Transverse colon (tissue), 4 donors: ENCODE measurements at regions not wholly inside any gene's neighbourhood (a gene's known extent, or its start where the extent isn't known, plus 50 kb on each side); places are given as distances from the start of the nearest gene placed in this dataset.

Source experiments
- EP300 ChIP-seq: sonication (generic); formaldehyde crosslinking; IDR thresholded peaks from one replicate; pipeline ENCODE4 v1.6.1; 2017; ENCODE audit warnings: antibody characterized with exemption, low read depth
- POLR2A ChIP-seq: fragments of 450-650 bp; IDR thresholded peaks from one replicate; pipeline ENCODE4 v1.6.1; 2016; ENCODE audit warnings: antibody characterized with exemption, mild to moderate bottlenecking, moderate library complexity
- POLR2AphosphoS5 ChIP-seq, 3 donors: sonication (generic); formaldehyde crosslinking; IDR thresholded peaks; one replicate each; pipeline ENCODE4 v1.6.1; 2016; ENCODE audit warnings: antibody characterized with exemption in 3 of 3
- TF ChIP-seq, protein P1 (sequence below), 5 experiments: fragments of 200-600 bp in 3 of 5; fragments of 450-650 bp in 2 of 5; sonication (generic) in 3 of 5; IDR thresholded peaks; 1 replicate in 2 of 5; 2 replicates in 3 of 5; pipeline ENCODE4 v1.5.1; 2016 to 2017; ENCODE audit warnings: antibody characterized with exemption in 5 of 5, inconsistent platforms in 3 of 5, mild to moderate bottlenecking in 2 of 5, moderate library complexity in 1 of 5

- TF ChIP-seq, protein P1, sequence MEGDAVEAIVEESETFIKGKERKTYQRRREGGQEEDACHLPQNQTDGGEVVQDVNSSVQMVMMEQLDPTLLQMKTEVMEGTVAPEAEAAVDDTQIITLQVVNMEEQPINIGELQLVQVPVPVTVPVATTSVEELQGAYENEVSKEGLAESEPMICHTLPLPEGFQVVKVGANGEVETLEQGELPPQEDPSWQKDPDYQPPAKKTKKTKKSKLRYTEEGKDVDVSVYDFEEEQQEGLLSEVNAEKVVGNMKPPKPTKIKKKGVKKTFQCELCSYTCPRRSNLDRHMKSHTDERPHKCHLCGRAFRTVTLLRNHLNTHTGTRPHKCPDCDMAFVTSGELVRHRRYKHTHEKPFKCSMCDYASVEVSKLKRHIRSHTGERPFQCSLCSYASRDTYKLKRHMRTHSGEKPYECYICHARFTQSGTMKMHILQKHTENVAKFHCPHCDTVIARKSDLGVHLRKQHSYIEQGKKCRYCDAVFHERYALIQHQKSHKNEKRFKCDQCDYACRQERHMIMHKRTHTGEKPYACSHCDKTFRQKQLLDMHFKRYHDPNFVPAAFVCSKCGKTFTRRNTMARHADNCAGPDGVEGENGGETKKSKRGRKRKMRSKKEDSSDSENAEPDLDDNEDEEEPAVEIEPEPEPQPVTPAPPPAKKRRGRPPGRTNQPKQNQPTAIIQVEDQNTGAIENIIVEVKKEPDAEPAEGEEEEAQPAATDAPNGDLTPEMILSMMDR (IDR thresholded peaks at IDR 0.05): no peak
- TF ChIP-seq POLR2AphosphoS5 (IDR thresholded peaks at IDR 0.05) (no peak), POLR2A (no peak), EP300 (no peak)
Observed at GRCh38 chr15:47386459-47386858, 330.8 kb upstream of the SEMA6D start.
